ENCODE measurements at regions not wholly inside any gene's neighbourhood (a gene's known extent, or its start where the extent isn't known, plus 50 kb on each side); places are given as distances from the start of the nearest gene placed in this dataset.

- no peak for TF ChIP-seq CTCF (IDR thresholded peaks at IDR 0.05; ENCODE audit: control extremely low read depth, extremely low read depth)
- 84 to 92% methylated on average over 11 of the region's 11 CpGs for WGBS, 2 donors
- Histone ChIP-seq H3K27me3 (ENCODE audit: control insufficient read depth in 3 of 3, insufficient read depth in 3 of 3, low read length in 2 of 3) (no peaks in the 10 kb centered on the region), H3K4me3 (no peak overlapping the region), H3K36me3 (ENCODE audit: control insufficient read depth in 4 of 4, insufficient read depth in 4 of 4, low read length in 4 of 4) (no peaks in the 10 kb centered on the region), H3K9me3 (ENCODE audit: control insufficient read depth in 4 of 4, insufficient read depth in 3 of 4, low read length in 3 of 4) (no peaks in the 10 kb centered on the region), H3K4me1 (ENCODE audit: control insufficient read depth in 5 of 5, insufficient read depth in 5 of 5, low read length in 5 of 5) (no peaks in the 10 kb centered on the region), H3K27ac (ENCODE audit: low read depth in 1 of 2, low read length in 1 of 2) (no peak overlapping the region), H3K9ac (ENCODE audit: insufficient read depth in 1 of 2, low read length in 2 of 2) (no peak overlapping the region)
- no peak for DNase-seq
- no peak for ATAC-seq (ENCODE audit: insufficient read depth, low FRiP score)
Observed at GRCh38 chr12:107397890-107398500, 287.6 kb upstream of the PWP1 start.

- no peaks in the 10 kb centered on the region for H3K4me1 ChIP-seq (ENCODE audit: control insufficient read depth in 5 of 5, insufficient read depth in 5 of 5, low read length in 5 of 5)
- ATAC-seq (ENCODE audit: insufficient read depth, low FRiP score) (no peak), DNase-seq (no peak)
- no peaks in the 10 kb centered on the region for H3K9me3 ChIP-seq (ENCODE audit: control insufficient read depth in 4 of 4, insufficient read depth in 3 of 4, low read length in 3 of 4)
- TF ChIP-seq CTCF (IDR thresholded peaks at IDR 0.05; ENCODE audit: control extremely low read depth, extremely low read depth), result no peak
- H3K4me3 ChIP-seq, result no peak overlapping the region
- H3K9ac ChIP-seq (ENCODE audit: insufficient read depth in 1 of 2, low read length in 2 of 2), result no peak overlapping the region
- no peaks in the 10 kb centered on the region for H3K27me3 ChIP-seq (ENCODE audit: control insufficient read depth in 3 of 3, insufficient read depth in 3 of 3, low read length in 2 of 3)
- no peak overlapping the region for H3K27ac ChIP-seq (ENCODE audit: low read depth in 1 of 2, low read length in 1 of 2)
- 64 to 76% methylated on average over 5 of the region's 5 CpGs for WGBS, 2 donors
- no peaks in the 10 kb centered on the region for H3K36me3 ChIP-seq (ENCODE audit: control insufficient read depth in 4 of 4, insufficient read depth in 4 of 4, low read length in 4 of 4)
Observed at GRCh38 chr12:107399046-107399445, 286.6 kb upstream of the PWP1 start.

- no peaks in the 10 kb centered on the region for H3K36me3 ChIP-seq (ENCODE audit: control insufficient read depth in 4 of 4, insufficient read depth in 4 of 4, low read length in 4 of 4)
- no peaks in the 10 kb centered on the region for H3K27me3 ChIP-seq (ENCODE audit: control insufficient read depth in 3 of 3, insufficient read depth in 3 of 3, low read length in 2 of 3)
- no peak overlapping the region for H3K9ac ChIP-seq (ENCODE audit: insufficient read depth in 1 of 2, low read length in 2 of 2)
- ATAC-seq (ENCODE audit: insufficient read depth, low FRiP score), result no peak
- 42 to 58% methylated on average over 14 of the region's 14 CpGs for WGBS, 2 donors
- H3K4me1 ChIP-seq (ENCODE audit: control insufficient read depth in 5 of 5, insufficient read depth in 5 of 5, low read length in 5 of 5), result no peaks in the 10 kb centered on the region
- DNase-seq, result peak; percentile 25 to 71 (median 32)
- no peak overlapping the region for H3K4me3 ChIP-seq
- no peak overlapping the region for H3K27ac ChIP-seq (ENCODE audit: low read depth in 1 of 2, low read length in 1 of 2)
- no peak for TF ChIP-seq CTCF (IDR thresholded peaks at IDR 0.05; ENCODE audit: control extremely low read depth, extremely low read depth)
- H3K9me3 ChIP-seq (ENCODE audit: control insufficient read depth in 4 of 4, insufficient read depth in 3 of 4, low read length in 3 of 4), result no peaks in the 10 kb centered on the region
Observed at GRCh38 chr12:107400686-107401447, 284.7 kb upstream of the PWP1 start.

Measured in lung (tissue), 11 donors.